GM10847 (cell line): ENCODE measurements at regions not wholly inside any gene's neighbourhood (a gene's known extent, or its start where the extent isn't known, plus 50 kb on each side); places are given as distances from the start of the nearest gene placed in this dataset.

Source experiments
- POLR2A ChIP-seq: IDR thresholded peaks from 2 replicates; pipeline ENCODE4 v1.6.1; 2011; ENCODE audit not compliant: insufficient read length; ENCODE audit errors: extremely low read depth

DNA sequence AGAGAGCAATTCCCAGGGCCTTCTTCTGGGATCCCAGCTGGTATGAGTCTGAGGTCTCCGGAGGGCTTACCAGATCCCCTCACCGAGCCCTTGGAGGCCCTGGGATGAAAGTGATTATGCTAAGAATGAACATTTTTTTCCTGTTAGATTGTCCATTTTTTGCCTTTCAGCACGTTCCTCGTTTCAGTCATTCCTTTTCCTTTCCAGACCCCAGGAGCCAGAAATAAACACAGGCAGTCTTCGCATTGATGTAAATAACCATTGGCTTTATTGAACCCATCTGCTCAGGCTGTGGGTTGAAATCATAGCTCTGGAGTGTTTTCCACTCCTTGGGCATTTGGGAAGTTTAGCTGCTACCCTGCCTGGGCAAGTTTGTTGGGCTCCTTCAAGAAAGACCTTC lies 320.9 kb upstream of the AUTS2 start:
- no peak for TF ChIP-seq POLR2A

DNA sequence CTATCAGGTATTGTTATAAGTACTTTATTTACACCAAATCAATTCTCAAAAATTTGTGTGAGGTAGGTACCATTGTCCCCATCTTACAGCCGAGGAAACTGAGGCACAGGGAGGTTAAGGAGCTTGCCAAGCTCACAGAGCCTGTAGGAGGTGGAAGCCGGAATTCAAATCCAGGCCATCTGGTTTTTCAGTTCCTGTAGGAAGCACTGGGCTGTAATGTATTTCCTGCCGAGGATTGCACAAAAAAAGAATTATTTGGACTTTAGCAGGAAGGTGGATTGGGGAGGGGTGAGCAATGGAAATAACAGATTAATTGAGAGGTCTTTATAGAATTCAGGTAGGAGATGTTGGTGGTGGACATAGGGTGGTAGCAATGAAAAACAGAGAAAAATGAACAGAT lies 315.3 kb upstream of the AUTS2 start:
- TF ChIP-seq POLR2A: no peak

DNA sequence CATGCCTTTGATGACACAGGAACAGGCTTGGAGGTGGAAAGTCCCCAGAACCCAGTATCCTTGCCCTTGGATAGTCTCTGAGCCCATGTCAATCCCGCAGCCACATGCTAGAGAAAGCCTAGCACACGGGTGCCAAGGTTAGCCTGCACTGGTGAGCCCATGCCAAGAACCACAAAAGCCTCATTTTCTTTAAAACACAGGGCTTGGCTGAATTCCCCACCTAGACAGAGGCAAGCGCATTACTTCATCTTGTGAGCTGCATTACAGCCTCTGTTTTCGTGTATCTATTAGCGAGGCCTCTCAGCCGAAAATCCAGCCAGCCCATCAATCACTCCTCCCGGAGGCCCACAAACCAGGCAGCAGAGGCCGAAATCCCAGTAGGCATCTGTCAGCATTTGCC lies 314.9 kb upstream of the AUTS2 start:
- TF ChIP-seq POLR2A: no peak

DNA sequence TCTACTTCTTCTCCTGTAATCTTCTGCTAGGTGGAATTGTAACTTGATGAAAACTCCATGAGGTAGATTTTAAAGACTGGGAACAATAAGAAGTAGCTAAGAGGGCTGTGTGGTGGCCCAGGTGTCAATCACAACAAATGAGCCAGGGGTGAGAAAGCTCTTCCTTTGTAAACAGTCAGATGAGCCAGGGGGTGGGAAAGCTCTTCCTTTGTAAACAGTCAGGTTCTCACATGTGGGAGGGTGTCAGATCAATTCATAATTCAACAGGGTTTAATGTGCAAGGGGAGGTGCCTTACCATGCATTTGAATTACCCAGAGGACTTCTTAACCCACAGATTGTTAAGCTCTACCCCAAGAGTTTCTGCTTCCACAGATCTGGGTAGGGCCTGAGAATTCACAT lies 312.4 kb upstream of the AUTS2 start:
- no peak for TF ChIP-seq POLR2A

GRCh38 chr7:69295977-69296376 lies 302.3 kb upstream of the AUTS2 start:
- no peak for TF ChIP-seq POLR2A

- no peak for TF ChIP-seq POLR2A
Observed at GRCh38 chr7:69301253-69301652, 297.0 kb upstream of the AUTS2 start.

DNA sequence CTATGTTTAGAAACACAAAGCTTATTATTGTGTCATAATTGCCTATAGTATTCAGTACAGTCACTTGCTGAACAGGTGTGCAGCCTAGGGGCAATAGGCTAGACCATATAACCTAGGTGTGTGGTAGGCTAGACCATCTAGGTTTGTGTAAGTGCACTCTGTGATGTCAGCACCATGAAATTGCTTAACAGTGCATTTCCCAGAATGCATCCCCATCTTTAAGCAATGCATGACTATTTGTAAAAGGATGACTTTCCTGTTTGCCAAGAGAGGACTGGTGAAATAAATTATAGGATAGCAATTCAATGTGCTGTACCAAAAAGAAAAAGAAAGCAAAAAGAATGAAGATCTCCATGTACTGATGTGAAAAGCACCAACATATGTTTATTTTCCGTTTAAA lies 288.7 kb upstream of the AUTS2 start:
- TF ChIP-seq POLR2A: no peak

DNA sequence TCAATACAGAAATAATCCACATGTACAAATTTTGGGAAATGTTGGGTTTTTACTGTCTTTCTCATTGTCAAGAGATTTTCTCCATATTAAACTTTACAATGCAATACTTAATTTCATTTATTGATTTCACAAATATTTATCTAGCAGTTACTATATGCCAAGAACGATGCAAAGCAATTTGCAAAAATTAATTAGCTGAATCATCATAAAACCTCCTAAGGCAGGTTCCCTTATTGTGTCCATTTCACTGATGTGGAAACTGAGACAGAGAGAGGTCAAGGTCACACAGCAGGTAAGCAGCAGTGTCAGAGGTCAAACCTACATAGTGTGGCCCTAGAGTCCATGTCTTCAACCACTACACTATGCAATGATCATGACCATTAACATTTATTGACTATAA lies 286.8 kb upstream of the AUTS2 start:
- no peak for TF ChIP-seq POLR2A

- no peak for TF ChIP-seq POLR2A
Observed at GRCh38 chr7:69318794-69319193, 279.5 kb upstream of the AUTS2 start.

GRCh38 chr7:69328516-69328915 lies 269.8 kb upstream of the AUTS2 start:
- TF ChIP-seq POLR2A: no peak

DNA sequence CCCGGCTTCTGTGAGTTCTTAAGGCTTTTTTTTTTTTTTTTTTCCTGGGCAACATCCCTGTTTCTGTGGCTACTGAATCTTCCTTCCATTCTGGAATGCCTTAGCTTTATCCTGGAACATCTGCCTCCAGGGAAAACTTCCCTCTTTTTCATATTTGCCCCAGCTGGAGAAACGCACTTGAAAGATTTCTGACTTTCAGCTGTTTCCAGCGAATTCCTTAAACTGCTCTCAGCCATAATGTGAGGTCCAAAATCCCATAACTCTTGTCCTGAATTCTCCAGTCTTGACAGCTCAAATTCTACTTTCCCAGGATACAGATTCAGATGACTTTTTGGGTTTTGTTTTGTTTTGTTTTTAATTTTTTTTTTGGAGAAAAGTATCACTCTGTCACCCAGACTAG lies 263.6 kb upstream of the AUTS2 start:
- TF ChIP-seq POLR2A: no peak

- no peak for TF ChIP-seq POLR2A
Observed at GRCh38 chr7:69335331-69335730, 262.9 kb upstream of the AUTS2 start.

DNA sequence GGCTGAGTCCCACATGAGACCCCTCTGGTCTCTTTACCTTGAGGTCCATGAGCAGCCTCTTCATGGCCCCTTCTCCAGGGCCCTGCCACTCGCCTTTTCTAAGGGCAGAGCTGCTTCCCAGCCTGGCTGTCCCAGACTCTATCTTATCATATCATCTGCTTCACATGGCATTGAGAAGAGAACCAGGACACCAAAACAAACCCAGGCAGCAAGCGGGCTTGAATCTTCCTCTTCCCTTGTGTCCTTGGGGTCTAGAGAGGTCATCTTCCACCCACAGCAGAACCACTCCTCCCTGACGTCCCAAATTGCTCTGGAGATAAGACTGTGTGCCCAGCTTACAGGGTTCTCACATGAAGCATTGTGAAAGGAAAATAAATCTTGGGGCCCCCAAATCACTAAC lies 261.3 kb upstream of the AUTS2 start:
- TF ChIP-seq POLR2A: no peak

DNA sequence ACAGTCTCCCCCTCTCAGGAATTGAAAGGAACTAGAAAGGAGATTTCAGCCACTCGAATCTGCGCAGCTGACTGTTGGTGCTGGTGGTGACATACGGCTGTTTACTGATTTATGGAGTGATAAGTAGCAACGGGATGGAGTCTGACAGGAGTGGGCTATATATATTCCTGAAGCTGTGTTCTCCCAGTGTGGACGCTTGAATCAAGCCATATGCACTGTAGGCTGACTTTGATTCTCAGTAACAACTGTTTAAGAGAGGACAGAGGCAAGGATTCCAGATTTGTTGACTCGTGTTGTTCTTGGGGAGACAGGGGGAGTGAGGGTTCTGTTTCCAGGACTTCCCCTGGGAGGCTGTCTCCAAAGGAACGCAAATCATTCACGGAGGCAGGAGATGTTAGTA lies 260.1 kb upstream of the AUTS2 start:
- no peak for TF ChIP-seq POLR2A

DNA sequence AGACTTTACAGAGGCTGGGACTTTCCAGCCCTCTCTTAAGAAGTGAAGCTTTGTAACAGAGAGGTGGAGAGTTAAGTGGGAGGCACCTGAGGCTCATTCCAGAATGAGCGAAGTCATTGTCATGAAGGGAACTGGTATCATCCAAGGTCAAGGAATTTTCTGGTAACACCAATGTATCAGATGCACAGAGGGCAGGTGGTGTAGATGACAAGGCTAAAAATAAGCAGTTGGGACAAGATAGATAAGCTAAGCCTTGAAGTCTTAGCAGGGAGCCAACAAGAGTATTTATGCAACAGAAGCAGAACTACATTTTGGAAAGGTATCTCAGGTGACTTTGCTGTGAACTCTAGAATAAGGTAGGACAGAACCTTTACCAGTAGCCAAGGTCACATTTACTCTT lies 257.0 kb upstream of the AUTS2 start:
- TF ChIP-seq POLR2A: no peak

GRCh38 chr7:69342154-69342884 lies 256.0 kb upstream of the AUTS2 start:
- TF ChIP-seq POLR2A: no peak

DNA sequence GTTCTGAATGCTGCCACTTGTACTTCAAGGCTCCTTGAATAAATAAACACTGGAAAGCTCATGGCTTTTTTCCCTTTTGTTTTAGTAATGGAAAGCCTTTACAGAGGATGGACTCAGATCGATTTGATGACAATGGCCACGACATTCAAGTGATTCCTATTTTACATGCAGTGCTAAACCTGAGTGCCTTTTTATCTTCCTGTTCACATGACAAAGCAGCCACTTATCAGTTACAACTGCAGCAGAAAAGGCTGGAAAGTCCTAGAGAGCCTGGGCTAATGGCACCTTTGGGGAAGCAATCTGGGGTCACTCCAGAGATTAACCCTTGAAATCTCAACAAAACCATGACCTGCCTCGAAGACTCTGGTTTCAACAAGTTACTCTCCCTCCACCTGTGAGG lies 249.0 kb upstream of the AUTS2 start:
- TF ChIP-seq POLR2A: no peak

DNA sequence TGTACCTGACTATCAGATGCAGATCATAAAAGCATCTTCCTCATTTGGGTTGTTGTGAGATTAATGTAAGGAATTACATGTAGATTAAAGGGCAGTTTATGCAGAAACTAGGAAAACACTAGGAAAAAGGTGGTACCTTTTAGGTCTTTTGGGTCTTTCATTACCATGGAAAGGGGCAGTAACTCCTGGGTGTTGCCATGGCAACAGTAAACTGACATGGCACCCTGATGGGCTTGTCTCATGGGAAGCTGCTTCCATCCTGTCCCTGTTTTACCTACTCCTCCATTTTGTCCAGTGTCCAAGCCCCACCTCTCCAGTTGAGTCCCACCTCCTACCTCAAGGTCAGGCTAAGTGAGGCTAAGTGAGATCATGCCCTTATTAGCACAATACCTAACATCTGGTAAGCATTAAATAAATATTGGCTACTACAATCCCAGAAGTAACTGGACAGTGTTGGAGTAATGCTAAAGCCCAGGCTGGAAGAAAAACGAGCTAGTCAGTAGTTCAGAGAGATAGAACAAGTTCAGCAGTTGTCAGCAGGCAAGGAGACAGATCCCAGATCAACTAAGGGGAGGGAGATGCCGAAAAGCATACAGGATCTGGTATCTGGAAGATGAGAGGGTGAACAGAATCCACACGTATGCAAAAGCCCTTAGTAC lies 240.0 kb upstream of the AUTS2 start:
- no peak for TF ChIP-seq POLR2A
